ENCODE measurements at regions not wholly inside any gene's neighbourhood (a gene's known extent, or its start where the extent isn't known, plus 50 kb on each side); places are given as distances from the start of the nearest gene placed in this dataset.

GRCh38 chr13:55673910-55674309, 1466.8 kb upstream of the PRR20A start:
- POLR2A ChIA-PET (ENCODE audit: partially characterized antibody), result no interaction called here
- Histone ChIP-seq H3K9me3 (ENCODE audit: control insufficient read depth in 1 of 2, low read length in 2 of 2) (no peaks in the 10 kb centered on the region), H3K27ac (ENCODE audit: low read depth, low read length) (no peak overlapping the region), H3K4me3 (ENCODE audit: low read length in 2 of 2) (no peak overlapping the region), H3K36me3 (ENCODE audit: insufficient read depth, low read length) (no peaks in the 10 kb centered on the region), H3K4me1 (ENCODE audit: insufficient read depth, low read length) (no peaks in the 10 kb centered on the region), H3K27me3 (ENCODE audit: insufficient read depth, low read length) (no peaks in the 10 kb centered on the region)
- H3K4me1 Mint-ChIP-seq, result no peaks in the 10 kb centered on the region
- intact Hi-C loops (cut with micrococcal nuclease), result no loop called here
- DNase-seq, result no peak
- H3K27ac Mint-ChIP-seq, result no peak overlapping the region
- CTCF ChIA-PET (ENCODE audit: partially characterized antibody), result no interaction called here
- peaks cover 0 to 22% (median 3%) of the 10 kb centered on the region in 8 donors for H3K9me3 Mint-ChIP-seq
- no peaks in the 10 kb centered on the region for H3K36me3 Mint-ChIP-seq
- no peak overlapping the region for H3K4me3 Mint-ChIP-seq
- no peaks in the 10 kb centered on the region for H3K27me3 Mint-ChIP-seq

GRCh38 chr13:55682776-55683175, 1457.9 kb upstream of the PRR20A start:
- no peak for DNase-seq
- H3K4me3 Mint-ChIP-seq, result no peak overlapping the region
- H3K9me3 Mint-ChIP-seq, result peaks cover 0 to 10% (median 3%) of the 10 kb centered on the region in 8 donors
- ChIA-PET CTCF (ENCODE audit: partially characterized antibody) (no interaction called here), POLR2A (ENCODE audit: partially characterized antibody) (no interaction called here)
- intact Hi-C loops (cut with micrococcal nuclease), result no loop called here
- no peaks in the 10 kb centered on the region for H3K4me1 ChIP-seq (ENCODE audit: insufficient read depth, low read length)
- H3K27ac ChIP-seq (ENCODE audit: low read depth, low read length), result no peak overlapping the region
- H3K27me3 Mint-ChIP-seq, result no peaks in the 10 kb centered on the region
- H3K9me3 ChIP-seq (ENCODE audit: control insufficient read depth in 1 of 2, low read length in 2 of 2), result no peaks in the 10 kb centered on the region
- no peak overlapping the region for H3K27ac Mint-ChIP-seq
- no peaks in the 10 kb centered on the region for H3K27me3 ChIP-seq (ENCODE audit: insufficient read depth, low read length)
- H3K36me3 Mint-ChIP-seq, result no peaks in the 10 kb centered on the region
- H3K4me1 Mint-ChIP-seq, result no peaks in the 10 kb centered on the region
- H3K36me3 ChIP-seq (ENCODE audit: insufficient read depth, low read length), result no peaks in the 10 kb centered on the region
- no peak overlapping the region for H3K4me3 ChIP-seq (ENCODE audit: low read length in 2 of 2)

GRCh38 chr13:55705526-55705925, 1435.2 kb upstream of the PRR20A start:
- Mint-ChIP-seq H3K36me3 (no peaks in the 10 kb centered on the region), H3K4me3 (no peak overlapping the region), H3K4me1 (no peaks in the 10 kb centered on the region), H3K9me3 (peaks cover 0 to 16% (median 4%) of the 10 kb centered on the region in 8 donors), H3K27me3 (no peaks in the 10 kb centered on the region), H3K27ac (no peak overlapping the region)
- CTCF ChIA-PET (ENCODE audit: partially characterized antibody), result no interaction called here
- DNase-seq, result no peak
- POLR2A ChIA-PET (ENCODE audit: partially characterized antibody), result no interaction called here
- no peaks in the 10 kb centered on the region for H3K4me1 ChIP-seq (ENCODE audit: insufficient read depth, low read length)
- H3K4me3 ChIP-seq (ENCODE audit: low read length in 2 of 2), result no peak overlapping the region
- intact Hi-C loops (cut with micrococcal nuclease), result no loop called here
- H3K27ac ChIP-seq (ENCODE audit: low read depth, low read length), result no peak overlapping the region
- H3K9me3 ChIP-seq (ENCODE audit: control insufficient read depth in 1 of 2, low read length in 2 of 2), result no peaks in the 10 kb centered on the region
- H3K36me3 ChIP-seq (ENCODE audit: insufficient read depth, low read length), result no peaks in the 10 kb centered on the region
- no peaks in the 10 kb centered on the region for H3K27me3 ChIP-seq (ENCODE audit: insufficient read depth, low read length)

GRCh38 chr13:55705971-55706370, 1434.7 kb upstream of the PRR20A start:
- H3K9me3 Mint-ChIP-seq, result peaks cover 0 to 16% (median 4%) of the 10 kb centered on the region in 8 donors
- no peaks in the 10 kb centered on the region for H3K4me1 Mint-ChIP-seq
- DNase-seq, result no peak
- H3K27ac Mint-ChIP-seq, result no peak overlapping the region
- Histone ChIP-seq H3K4me3 (ENCODE audit: low read length in 2 of 2) (no peak overlapping the region), H3K9me3 (ENCODE audit: control insufficient read depth in 1 of 2, low read length in 2 of 2) (no peaks in the 10 kb centered on the region), H3K27ac (ENCODE audit: low read depth, low read length) (no peak overlapping the region), H3K4me1 (ENCODE audit: insufficient read depth, low read length) (no peaks in the 10 kb centered on the region), H3K36me3 (ENCODE audit: insufficient read depth, low read length) (no peaks in the 10 kb centered on the region), H3K27me3 (ENCODE audit: insufficient read depth, low read length) (no peaks in the 10 kb centered on the region)
- H3K27me3 Mint-ChIP-seq, result no peaks in the 10 kb centered on the region
- ChIA-PET POLR2A (ENCODE audit: partially characterized antibody) (no interaction called here), CTCF (ENCODE audit: partially characterized antibody) (no interaction called here)
- intact Hi-C loops (cut with micrococcal nuclease), result no loop called here
- no peak overlapping the region for H3K4me3 Mint-ChIP-seq
- H3K36me3 Mint-ChIP-seq, result no peaks in the 10 kb centered on the region

- H3K27ac Mint-ChIP-seq, result no peak overlapping the region
These were observed 1426.6 kb upstream of the PRR20A start for GRCh38 chr13:55714120-55714519.

GRCh38 chr13:55727683-55728082, 1413.0 kb upstream of the PRR20A start:
- intact Hi-C loops (cut with micrococcal nuclease), result no loop called here
- Mint-ChIP-seq H3K27me3 (no peaks in the 10 kb centered on the region), H3K9me3 (peaks cover 5 to 19% (median 9%) of the 10 kb centered on the region in 8 donors), H3K36me3 (no peaks in the 10 kb centered on the region), H3K27ac (no peak overlapping the region), H3K4me1 (no peaks in the 10 kb centered on the region), H3K4me3 (no peak overlapping the region)
- H3K4me3 ChIP-seq (ENCODE audit: low read length in 2 of 2), result no peak overlapping the region
- no peak overlapping the region for H3K27ac ChIP-seq (ENCODE audit: low read depth, low read length)
- no peak for DNase-seq
- POLR2A ChIA-PET (ENCODE audit: partially characterized antibody), result no interaction called here
- no peaks in the 10 kb centered on the region for H3K27me3 ChIP-seq (ENCODE audit: insufficient read depth, low read length)
- H3K4me1 ChIP-seq (ENCODE audit: insufficient read depth, low read length), result no peaks in the 10 kb centered on the region
- CTCF ChIA-PET (ENCODE audit: partially characterized antibody), result no interaction called here
- no peaks in the 10 kb centered on the region for H3K36me3 ChIP-seq (ENCODE audit: insufficient read depth, low read length)
- no peaks in the 10 kb centered on the region for H3K9me3 ChIP-seq (ENCODE audit: control insufficient read depth in 1 of 2, low read length in 2 of 2)

More at GRCh38 chr13:55714120-55714519, 1426.6 kb upstream of the PRR20A start:
- H3K4me3 Mint-ChIP-seq, result no peak overlapping the region
- Histone ChIP-seq H3K9me3 (ENCODE audit: control insufficient read depth in 1 of 2, low read length in 2 of 2) (no peaks in the 10 kb centered on the region), H3K36me3 (ENCODE audit: insufficient read depth, low read length) (no peaks in the 10 kb centered on the region), H3K27ac (ENCODE audit: low read depth, low read length) (no peak overlapping the region), H3K27me3 (ENCODE audit: insufficient read depth, low read length) (no peaks in the 10 kb centered on the region), H3K4me3 (ENCODE audit: low read length in 2 of 2) (no peak overlapping the region), H3K4me1 (ENCODE audit: insufficient read depth, low read length) (no peaks in the 10 kb centered on the region)
- intact Hi-C loops (cut with micrococcal nuclease), result no loop called here
- H3K9me3 Mint-ChIP-seq, result peaks cover 0 to 18% (median 7%) of the 10 kb centered on the region in 8 donors
- CTCF ChIA-PET (ENCODE audit: partially characterized antibody), result no interaction called here
- POLR2A ChIA-PET (ENCODE audit: partially characterized antibody), result no interaction called here
- no peaks in the 10 kb centered on the region for H3K27me3 Mint-ChIP-seq
- H3K36me3 Mint-ChIP-seq, result no peaks in the 10 kb centered on the region
- H3K4me1 Mint-ChIP-seq, result no peaks in the 10 kb centered on the region
- no peak for DNase-seq

GRCh38 chr13:55728247-55728646, 1412.5 kb upstream of the PRR20A start:
- Mint-ChIP-seq H3K4me1 (no peaks in the 10 kb centered on the region), H3K4me3 (no peak overlapping the region), H3K9me3 (peaks cover 5 to 25% (median 12%) of the 10 kb centered on the region in 8 donors), H3K27ac (no peak overlapping the region), H3K27me3 (no peaks in the 10 kb centered on the region), H3K36me3 (no peaks in the 10 kb centered on the region)
- DNase-seq, result no peak
- Histone ChIP-seq H3K4me3 (ENCODE audit: low read length in 2 of 2) (no peak overlapping the region), H3K9me3 (ENCODE audit: control insufficient read depth in 1 of 2, low read length in 2 of 2) (no peaks in the 10 kb centered on the region), H3K27me3 (ENCODE audit: insufficient read depth, low read length) (no peaks in the 10 kb centered on the region), H3K36me3 (ENCODE audit: insufficient read depth, low read length) (no peaks in the 10 kb centered on the region), H3K27ac (ENCODE audit: low read depth, low read length) (no peak overlapping the region), H3K4me1 (ENCODE audit: insufficient read depth, low read length) (no peaks in the 10 kb centered on the region)
- POLR2A ChIA-PET (ENCODE audit: partially characterized antibody), result no interaction called here
- CTCF ChIA-PET (ENCODE audit: partially characterized antibody), result no interaction called here
- intact Hi-C loops (cut with micrococcal nuclease), result no loop called here

- ChIA-PET CTCF (ENCODE audit: partially characterized antibody) (no interaction called here), POLR2A (ENCODE audit: partially characterized antibody) (no interaction called here)
- no peaks in the 10 kb centered on the region for H3K9me3 ChIP-seq (ENCODE audit: control insufficient read depth in 1 of 2, low read length in 2 of 2)
- no peaks in the 10 kb centered on the region for H3K27me3 ChIP-seq (ENCODE audit: insufficient read depth, low read length)
- H3K27ac ChIP-seq (ENCODE audit: low read depth, low read length), result no peak overlapping the region
- H3K36me3 ChIP-seq (ENCODE audit: insufficient read depth, low read length), result no peaks in the 10 kb centered on the region
- Mint-ChIP-seq H3K27ac (no peak overlapping the region), H3K36me3 (no peaks in the 10 kb centered on the region), H3K4me1 (no peaks in the 10 kb centered on the region), H3K9me3 (peaks cover 0 to 6% (median 4%) of the 10 kb centered on the region in 8 donors), H3K27me3 (no peaks in the 10 kb centered on the region), H3K4me3 (no peak overlapping the region)
- DNase-seq, result no peak
- intact Hi-C loops (cut with micrococcal nuclease), result loop anchor here (5.0 kb wide), 1 partner anchor 179 kb away; no protein-coding TSS in a partner anchor
- no peak overlapping the region for H3K4me3 ChIP-seq (ENCODE audit: low read length in 2 of 2)
- H3K4me1 ChIP-seq (ENCODE audit: insufficient read depth, low read length), result no peaks in the 10 kb centered on the region
These were observed 1394.9 kb upstream of the PRR20A start for GRCh38 chr13:55745828-55746227.
